GM23248 (cell line): ENCODE measurements at regions not wholly inside any gene's neighbourhood (a gene's known extent, or its start where the extent isn't known, plus 50 kb on each side); places are given as distances from the start of the nearest gene placed in this dataset.

Experiments
- EZH2 ChIP-seq: fragments of 200-600 bp; sonication (generic); IDR thresholded peaks from 2 replicates; pipeline ENCODE4 v1.6.1; 2018; ENCODE audit warnings: antibody characterized with exemption, mild to moderate bottlenecking; ENCODE audit not compliant: insufficient read depth, poor library complexity, severe bottlenecking
- EZH2phosphoT487 ChIP-seq: fragments of 200-600 bp; sonication (generic); IDR thresholded peaks from 2 replicates; pipeline ENCODE4 v1.6.1; 2018; ENCODE audit warnings: antibody characterized with exemption, moderate library complexity, mild to moderate bottlenecking, low read depth; ENCODE audit not compliant: insufficient read depth

DNA sequence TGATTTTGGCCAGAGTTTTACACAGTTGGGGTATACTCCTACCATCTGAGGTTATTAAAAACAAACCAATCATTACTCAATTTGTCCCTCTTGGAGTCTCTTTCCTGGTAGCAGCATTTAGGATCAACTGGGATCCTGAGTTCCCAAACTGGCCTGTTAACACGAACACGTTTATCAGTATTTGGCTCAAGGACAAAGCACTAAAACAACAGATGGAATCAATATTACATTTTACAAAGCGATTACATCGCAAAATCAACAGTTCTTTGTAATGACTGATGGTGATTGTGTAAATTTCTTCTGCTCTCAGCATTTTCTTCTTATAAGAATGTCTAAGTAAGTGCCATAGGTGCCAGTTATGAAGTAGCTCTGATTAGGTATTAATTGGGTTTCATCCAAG is 582.9 kb upstream of the ANKRD30A start:
- no peak for TF ChIP-seq EZH2
- TF ChIP-seq EZH2phosphoT487: no peak
